ENCODE measurements at regions not wholly inside any gene's neighbourhood (a gene's known extent, or its start where the extent isn't known, plus 50 kb on each side); places are given as distances from the start of the nearest gene placed in this dataset.

GRCh38 chr3:99542767-99543518 is 95.5 kb upstream of the COL8A1 start:
- DNase-seq (ENCODE audit: low spot score) = no peak

GRCh38 chr3:99541181-99541580 is 97.2 kb upstream of the COL8A1 start:
- no peak for DNase-seq (ENCODE audit: low spot score)

- DNase-seq (ENCODE audit: low spot score) = no peak
These were observed 101.0 kb upstream of the COL8A1 start for GRCh38 chr3:99537416-99537815.

- no peak for DNase-seq (ENCODE audit: low spot score)
These were observed 101.7 kb upstream of the COL8A1 start for GRCh38 chr3:99536555-99537314.

- no peak for DNase-seq (ENCODE audit: low spot score)
These were observed 103.3 kb upstream of the COL8A1 start for GRCh38 chr3:99534951-99535704.

GRCh38 chr3:99532246-99532645 is 106.1 kb upstream of the COL8A1 start:
- DNase-seq (ENCODE audit: low spot score) = peak; percentile 17

- no peak for DNase-seq (ENCODE audit: low spot score)
These were observed 109.1 kb upstream of the COL8A1 start for GRCh38 chr3:99529265-99529664.

- DNase-seq (ENCODE audit: low spot score) = no peak
These were observed 111.5 kb upstream of the COL8A1 start for GRCh38 chr3:99526921-99527320.

GRCh38 chr3:99524559-99524958 is 113.8 kb upstream of the COL8A1 start:
- DNase-seq (ENCODE audit: low spot score) = no peak

GRCh38 chr3:99523431-99524127 is 114.8 kb upstream of the COL8A1 start:
- DNase-seq (ENCODE audit: low spot score) = no peak

GRCh38 chr3:99522147-99522546 is 116.2 kb upstream of the COL8A1 start:
- no peak for DNase-seq (ENCODE audit: low spot score)

GRCh38 chr3:99521551-99521950 is 116.8 kb upstream of the COL8A1 start:
- no peak for DNase-seq (ENCODE audit: low spot score)

GRCh38 chr3:99520513-99520912 is 117.9 kb upstream of the COL8A1 start:
- no peak for DNase-seq (ENCODE audit: low spot score)

GRCh38 chr3:99516936-99517335 is 121.5 kb upstream of the COL8A1 start:
- DNase-seq (ENCODE audit: low spot score) = no peak

- no peak for DNase-seq (ENCODE audit: low spot score)
These were observed 122.5 kb upstream of the COL8A1 start for GRCh38 chr3:99515891-99516290.

- DNase-seq (ENCODE audit: low spot score) = no peak
These were observed 129.2 kb upstream of the COL8A1 start for GRCh38 chr3:99509224-99509623.

- DNase-seq (ENCODE audit: low spot score) = no peak
These were observed 130.2 kb upstream of the COL8A1 start for GRCh38 chr3:99508191-99508590.

- peak; percentile 80 for DNase-seq (ENCODE audit: low spot score)
These were observed 132.6 kb upstream of the COL8A1 start for GRCh38 chr3:99505646-99506269.

- DNase-seq (ENCODE audit: low spot score) = no peak
These were observed 133.2 kb upstream of the COL8A1 start for GRCh38 chr3:99505200-99505599.

GRCh38 chr3:99504258-99504657 is 134.1 kb upstream of the COL8A1 start:
- no peak for DNase-seq (ENCODE audit: low spot score)

GRCh38 chr3:99503350-99503749 is 135.0 kb upstream of the COL8A1 start:
- no peak for DNase-seq (ENCODE audit: low spot score)

- no peak for DNase-seq (ENCODE audit: low spot score)
These were observed 135.5 kb upstream of the COL8A1 start for GRCh38 chr3:99502871-99503270.
